Occipital lobe (tissue), 1 donor: ENCODE measurements at regions not wholly inside any gene's neighbourhood (a gene's known extent, or its start where the extent isn't known, plus 50 kb on each side); places are given as distances from the start of the nearest gene placed in this dataset.
"Not testable (repeated sequence)": the region's sequence is repeated elsewhere in the genome, so short reads cannot be mapped to it uniquely, and the experiment has no call there.

ENCODE experiments used
- DNase-seq: peaks from one replicate; lab custom pipeline; 2025; lab: John Stamatoyannopoulos, UW

DNA sequence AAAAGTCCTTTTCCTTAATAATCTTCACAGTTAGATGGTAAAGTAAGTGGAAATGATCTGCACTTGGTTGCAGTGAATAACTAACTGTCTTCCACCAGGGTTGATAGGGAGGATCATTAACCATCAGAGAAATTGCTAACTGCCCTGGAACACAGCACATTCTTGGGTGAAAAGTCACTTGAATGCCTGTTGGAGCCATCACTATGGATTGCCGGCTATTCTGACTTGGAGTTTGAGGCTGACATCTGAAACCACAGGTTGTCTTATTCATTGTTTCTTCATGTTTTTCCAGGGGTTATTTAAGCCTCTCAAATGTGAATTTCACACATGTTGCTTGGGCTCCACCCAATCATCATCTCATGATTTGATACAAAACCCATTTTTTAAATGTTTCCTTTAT lies 901.4 kb downstream of the MCTP2 start:
- no peak for DNase-seq

DNA sequence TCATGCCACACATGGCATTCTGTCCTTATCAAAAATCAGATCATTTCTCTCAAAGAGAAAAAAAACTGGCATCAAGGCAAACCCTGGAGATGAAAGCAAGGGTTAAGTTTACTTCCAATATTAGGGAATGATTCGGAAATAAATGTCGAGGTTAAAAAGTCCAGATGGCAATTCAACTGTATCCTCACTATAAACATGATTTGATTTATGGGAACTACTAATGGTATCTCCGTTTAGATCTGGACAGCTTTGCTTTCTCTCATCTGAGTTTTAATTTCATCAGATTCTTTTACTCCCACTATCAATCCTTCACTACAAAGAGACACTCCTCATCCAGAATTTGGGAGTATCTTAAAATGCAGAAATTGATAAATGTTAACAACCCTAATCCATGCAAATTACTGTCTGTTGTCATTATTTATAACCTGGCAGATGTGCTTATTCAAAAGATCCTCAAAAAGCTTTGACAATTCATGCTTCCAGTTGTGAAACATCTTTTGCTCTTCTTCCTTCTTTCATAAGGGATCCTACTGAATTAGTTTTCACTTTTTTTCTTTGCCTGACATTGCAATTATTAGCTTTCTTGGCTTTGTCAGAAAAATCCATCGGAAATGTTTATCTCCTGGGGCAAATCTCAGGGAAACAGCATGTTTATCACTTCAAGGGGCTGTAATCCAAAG lies 903.2 kb downstream of the MCTP2 start:
- no peak for DNase-seq

DNA sequence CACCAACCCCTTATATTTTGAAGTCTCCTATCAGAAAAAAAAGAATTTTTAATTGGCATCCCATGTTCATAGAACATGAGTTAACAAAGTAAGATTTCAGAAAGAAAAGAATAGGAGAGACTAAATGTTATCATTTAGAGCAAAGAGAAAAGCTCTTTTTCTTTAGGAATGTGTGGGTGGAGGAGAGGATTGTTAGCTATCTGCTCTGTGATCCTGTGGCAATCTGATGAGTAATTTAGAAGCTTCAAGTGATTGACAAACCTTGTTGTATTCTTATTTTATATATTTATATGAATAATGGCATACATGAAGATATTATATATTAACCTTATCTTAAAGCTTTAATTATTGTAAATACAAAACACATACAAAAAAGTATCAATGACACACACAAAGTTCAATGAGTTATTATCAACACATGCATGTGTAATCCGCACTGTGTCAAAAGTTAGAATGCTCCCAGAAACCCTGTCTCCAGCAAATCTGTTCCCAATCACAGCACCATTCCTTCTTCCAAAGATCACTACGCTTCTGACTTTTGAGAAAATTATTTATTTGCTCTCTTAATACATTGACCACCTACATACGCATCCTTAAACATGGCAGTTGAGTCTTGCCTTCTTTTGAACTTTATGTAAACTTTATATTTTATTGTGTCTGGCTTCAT lies 907.4 kb downstream of the MCTP2 start:
- no peak for DNase-seq

DNA sequence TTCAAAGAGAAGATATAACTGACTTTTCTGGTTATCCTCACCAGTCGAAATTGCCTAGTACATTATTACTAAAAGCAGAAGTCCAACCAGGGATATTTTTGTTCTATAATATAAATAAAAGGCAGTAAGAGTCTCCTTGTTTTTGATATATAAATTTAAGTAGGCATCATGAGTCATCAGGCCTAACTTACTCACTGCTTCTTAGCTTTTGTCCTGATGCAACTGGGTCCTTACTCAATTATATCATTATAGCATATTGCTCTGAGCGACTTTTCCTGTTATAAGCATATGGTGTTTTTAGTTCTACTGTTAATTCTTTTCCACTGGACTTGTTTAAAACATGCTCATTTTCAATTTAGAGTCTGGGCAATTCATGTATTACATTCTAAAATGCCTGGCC lies 910.1 kb downstream of the MCTP2 start:
- DNase-seq: no peak

DNA sequence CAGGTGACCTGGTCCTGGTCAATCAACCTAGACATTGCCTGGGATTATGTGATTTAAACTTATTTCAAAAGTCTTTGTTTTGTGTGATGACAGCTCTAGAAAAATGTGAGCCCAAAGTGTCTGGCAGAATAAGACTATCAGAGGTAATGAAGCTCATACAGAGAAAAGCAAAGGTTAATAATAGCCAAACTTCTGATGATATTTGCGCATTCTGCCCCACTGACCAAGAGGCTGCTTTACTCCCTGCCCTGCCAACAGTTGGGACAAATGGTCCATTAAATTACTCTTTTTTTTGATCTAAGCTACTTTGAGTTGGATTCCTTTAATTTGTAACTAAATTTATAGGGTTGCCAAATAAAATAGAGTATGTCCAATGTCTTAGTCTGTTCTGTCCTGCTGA lies 911.2 kb downstream of the MCTP2 start:
- no peak for DNase-seq

DNA sequence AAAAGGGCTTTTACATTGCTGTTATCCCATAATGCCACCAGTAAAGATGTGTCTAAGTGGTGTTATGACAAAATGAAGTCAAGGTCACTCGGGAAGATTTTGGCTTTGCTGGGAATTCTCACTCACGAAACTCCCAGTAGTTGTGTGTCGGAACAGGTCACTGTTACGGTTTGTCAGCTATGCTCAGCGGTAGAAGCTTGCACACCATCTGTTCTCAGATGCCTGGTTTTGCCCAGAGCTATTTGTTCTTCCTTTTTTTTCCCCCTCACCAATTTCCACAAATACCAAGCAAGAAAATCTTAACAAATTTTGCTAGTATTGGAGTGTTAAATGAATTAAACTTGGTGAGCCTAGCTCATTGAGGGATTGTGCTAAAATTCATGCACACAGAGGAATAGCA lies 915.1 kb downstream of the MCTP2 start:
- DNase-seq: no peak

DNA sequence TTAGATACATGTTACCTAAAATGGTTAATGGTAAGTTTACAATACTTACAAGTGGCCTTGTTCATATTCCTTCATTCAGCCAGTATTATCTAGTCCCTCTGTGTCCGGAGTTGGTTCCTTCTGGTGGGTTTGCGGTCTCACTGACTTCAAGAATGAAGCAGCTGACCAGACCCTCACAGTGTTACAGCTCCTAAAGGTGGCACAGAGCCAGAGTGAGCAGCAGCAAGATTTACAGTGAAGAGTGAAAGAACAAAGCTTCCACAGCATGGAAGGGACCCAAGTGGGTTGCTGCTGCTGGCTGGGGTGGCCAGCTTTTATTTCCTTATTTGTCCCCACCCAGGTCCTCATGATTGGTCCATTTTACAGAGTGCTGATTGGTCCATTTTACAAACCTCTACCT lies 916.8 kb downstream of the MCTP2 start:
- no peak for DNase-seq

DNA sequence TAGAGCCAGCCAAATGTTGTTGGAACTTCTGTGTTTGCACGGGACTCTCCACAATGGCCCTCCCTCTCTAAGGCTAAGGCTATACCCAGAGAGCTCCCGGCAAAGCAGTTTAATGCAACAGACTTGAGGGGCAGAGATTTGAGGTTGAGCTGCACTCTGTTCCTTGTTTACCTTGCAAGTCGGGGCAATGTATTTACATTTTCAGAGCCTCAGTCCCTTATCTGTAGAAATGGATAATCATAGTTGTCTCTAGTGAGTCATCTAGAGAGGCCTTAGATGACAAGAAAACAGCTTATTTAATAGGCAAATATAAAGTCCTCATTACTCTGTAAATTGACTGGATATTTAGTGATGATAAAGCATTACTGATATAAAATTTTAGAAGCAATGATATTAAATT lies 917.7 kb downstream of the MCTP2 start:
- no peak for DNase-seq

DNA sequence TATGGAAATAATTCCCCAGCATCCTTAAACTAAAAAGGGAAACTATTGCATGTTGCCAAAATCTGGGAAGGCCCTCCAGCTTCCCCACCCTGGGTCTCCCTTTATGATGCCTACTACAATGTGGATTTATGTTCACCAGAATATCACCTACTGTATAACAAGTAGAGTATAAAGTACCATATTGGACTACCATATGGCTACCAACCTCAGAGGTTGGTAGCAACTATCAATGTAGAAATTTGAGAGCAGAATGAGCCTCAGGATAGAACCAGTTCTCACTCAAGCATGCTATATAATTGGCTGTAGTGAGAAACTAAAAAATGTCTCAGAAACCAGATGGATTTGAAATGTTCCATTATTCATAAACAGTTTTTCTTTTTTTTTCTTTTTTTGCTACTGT lies 918.4 kb downstream of the MCTP2 start:
- no peak for DNase-seq

DNA sequence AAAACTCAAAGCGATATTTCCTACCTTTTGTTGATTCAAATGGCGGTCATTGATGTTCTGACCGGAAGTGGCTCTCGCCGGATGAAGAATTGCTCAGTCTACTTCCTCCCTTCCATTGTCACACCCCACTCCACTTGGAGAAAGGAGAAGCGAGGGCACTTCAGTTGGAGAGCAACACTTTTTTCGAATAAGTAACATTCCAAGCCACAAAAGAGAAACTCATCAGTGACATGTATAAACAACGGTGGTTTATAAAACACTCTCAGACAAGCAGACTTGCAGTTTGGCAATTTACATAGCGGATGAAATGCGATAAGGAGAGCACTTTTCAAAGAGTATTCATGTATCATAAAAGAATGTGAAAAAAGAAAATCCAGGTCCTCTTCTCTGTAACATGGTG lies 919.1 kb downstream of the MCTP2 start:
- DNase-seq: no peak

DNA sequence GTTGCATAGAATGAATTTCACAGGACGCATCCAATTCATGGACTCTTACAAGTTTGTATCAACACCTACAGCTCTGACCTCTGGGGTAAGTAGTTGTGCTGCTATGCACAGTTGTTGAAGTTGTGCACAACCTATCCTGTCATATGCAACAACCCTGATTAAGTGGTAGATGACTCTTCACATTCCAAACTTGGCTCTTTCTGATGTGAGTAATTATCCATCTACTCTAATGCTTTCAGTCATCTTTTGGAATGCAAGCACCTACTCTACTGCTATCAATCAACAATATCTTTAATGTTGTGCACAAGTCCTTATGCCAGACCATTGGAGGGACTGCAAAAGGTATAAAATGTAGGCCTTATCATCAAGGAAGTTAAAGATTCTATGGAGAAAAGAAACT lies 921.4 kb downstream of the MCTP2 start:
- DNase-seq: no peak

DNA sequence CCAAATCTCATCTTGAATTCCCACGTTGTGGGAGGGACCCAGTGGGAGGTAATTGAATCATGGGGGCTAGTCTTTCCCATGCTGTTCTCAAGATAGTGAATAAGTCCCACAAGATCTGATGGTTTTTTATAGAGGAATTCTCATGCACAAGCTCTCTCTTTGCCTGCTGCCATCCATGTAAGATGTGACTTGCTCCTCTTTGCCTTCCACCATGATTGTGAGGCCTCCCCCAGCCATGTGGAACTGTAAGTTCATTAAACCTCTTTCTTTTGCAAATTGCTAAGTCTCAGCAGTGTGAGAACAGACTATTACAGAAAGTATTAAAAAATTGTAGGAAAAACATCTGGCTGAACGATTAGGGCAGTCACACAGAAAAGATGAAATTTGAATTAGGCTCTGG lies 921.8 kb downstream of the MCTP2 start:
- not testable (repeated sequence) for DNase-seq

DNA sequence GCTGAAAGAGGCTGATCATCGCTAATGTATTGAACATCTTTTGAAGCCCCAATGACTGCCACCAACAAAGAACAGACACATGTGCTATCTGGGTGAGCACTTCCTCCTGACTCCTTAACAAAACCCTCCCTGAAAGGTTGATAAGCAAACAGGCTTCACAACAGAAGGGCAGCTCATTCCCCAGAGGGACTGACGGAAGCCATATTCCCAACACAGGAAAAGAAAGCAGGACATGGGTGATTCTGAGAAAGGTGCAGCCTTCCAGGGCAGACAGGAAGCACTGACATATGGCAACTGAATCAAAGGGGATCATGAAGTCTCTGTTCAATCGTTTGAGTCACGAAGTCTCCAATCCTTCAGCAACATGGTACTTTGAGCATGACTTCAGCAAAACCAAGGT lies 929.0 kb downstream of the MCTP2 start:
- no peak for DNase-seq

DNA sequence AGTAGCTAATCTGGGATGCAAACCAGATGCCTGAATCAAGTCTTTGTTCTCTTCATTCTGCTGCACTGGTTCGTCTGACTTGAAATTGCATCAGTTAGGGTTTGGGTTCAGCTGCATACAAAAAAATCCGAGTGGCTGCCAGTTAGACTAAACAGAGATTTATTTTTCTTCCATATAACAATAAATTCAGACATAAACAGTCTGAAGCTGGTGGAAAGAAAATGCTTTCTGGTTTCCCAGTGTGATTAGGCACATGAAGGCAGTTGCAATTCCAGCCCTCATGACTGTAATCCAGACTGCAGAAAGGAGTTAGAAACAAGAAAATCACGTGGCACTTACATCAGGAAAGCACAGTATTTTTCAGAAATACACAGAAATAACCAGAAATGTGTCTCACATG lies 930.7 kb downstream of the MCTP2 start:
- DNase-seq: no peak

DNA sequence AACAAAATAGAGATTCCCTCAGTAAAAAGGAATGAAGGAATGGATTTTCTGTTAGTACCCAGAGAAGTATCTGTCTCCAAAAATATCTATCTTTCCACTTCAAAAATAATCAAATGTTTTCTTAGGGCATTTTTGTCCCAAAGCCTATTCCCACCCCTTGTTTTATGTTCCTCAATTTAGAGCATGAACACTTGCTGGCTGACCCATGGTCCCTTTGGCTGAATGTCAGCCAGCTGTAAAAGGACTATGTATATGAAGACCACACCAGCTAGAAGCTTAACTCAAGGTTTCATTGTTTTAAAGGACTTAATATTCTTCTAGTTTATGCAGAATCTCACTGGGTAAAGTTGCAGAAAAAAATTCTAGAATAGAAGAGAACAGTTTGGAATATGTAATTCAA lies 931.2 kb downstream of the MCTP2 start:
- DNase-seq: no peak

DNA sequence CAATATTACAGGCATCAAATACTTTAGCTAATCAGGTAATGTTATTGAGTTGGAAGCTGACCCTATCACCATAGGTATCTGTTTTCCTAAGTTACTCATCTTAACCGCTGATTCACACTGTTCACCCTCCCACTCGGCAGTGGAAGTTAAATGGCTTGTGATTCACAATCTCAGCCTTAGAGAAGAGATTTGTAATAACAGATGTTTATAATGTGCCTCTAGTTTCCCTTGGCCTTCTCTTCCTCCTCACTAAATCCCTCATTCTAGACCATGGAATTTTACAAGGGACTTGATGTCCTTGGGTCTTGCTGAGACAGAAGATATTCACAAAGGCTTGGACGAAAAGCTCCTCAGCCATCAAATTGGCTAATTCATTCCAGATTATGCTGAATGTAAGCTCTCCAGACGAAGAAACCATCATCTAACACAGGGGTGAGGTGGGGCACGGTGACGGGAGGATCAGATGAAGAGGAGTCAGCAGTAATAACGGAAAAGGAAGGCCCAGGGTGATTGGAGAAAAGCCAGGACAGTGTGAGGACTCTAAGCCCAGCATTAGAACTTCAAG lies 931.7 kb downstream of the MCTP2 start:
- peak; percentile 9 for DNase-seq

DNA sequence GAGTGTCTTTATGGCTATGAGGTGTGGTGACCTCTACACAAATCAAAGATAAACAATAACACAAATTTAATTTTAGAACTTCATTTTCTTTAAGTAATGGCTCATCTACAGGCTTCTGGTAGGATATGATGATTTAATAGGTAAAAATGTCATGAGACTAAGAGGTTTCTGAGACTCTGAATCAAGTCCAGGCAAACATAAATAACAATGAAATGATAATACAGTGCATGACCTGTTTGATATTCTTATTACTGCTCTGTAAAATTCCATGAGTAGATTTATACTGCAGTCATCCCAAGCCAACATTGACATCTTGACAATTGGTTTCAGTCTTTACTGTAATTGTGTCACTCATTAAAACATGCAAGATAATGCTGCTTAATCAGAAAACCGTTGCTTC lies 936.8 kb downstream of the MCTP2 start:
- no peak for DNase-seq

DNA sequence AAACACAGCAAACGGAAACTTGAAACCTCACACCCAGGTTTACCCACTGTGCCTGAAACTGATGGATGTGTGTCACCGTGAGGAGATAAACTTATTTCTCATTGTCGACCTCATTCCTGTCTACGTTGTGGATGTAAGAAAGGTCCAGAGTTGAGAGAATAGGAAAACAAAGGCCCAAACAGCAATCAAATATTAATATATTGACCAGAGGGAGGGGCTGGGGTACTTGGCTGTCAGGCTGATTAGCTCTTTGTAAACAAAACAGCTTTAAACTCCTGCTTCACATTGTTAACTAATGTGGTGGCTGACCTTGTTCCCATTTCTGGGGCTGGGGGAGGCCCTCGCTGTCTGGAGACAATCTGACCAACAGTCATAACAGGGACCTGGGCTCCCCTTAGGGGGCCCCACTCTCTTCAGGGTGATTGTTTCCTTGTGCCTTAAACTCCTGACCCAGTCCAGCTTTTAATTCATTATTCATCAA lies 937.6 kb downstream of the MCTP2 start:
- DNase-seq: no peak

DNA sequence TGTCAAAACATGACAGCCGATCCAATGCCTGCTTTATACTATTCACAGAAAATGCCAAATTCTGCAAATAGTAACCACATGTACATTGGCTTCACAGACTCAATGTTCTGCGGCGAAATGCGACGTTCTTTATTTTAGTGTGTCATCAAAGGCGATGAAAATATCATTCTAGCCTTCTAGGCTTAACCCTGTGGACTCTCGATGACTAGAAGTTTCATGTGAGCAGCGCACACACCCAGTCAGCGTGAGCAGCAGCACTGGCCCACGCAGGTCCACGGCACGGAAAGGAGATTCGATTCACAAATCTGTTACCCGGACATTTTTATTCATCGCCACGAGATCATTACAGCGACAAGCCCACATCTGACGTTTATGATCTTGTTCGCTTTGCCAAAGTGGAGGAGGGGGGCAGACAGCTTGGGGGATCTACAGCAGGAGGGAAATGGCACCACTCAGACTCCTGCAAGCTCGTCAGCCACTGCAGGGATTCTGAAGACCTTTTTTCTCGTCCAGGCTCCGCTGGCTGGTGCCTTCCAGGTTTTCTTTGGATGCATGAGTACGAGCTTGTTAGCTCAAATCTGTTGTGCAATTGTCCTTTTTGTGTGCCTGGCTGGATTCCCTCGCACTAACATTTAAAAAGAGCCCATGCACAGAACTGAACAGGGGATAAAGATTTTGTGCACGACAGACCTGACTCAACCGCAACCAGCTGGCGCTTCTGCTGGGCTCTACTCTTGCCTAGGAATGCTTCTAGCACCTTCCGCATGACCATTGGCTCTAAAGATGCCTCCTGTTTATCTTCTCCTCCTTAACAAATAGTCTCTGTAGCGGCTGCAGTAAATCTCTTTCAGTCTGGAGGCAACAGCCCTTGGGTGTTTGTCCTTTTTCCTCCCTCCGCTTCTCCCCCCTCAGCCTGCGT lies 938.4 kb downstream of the MCTP2 start:
- DNase-seq: peak; percentile 54

DNA sequence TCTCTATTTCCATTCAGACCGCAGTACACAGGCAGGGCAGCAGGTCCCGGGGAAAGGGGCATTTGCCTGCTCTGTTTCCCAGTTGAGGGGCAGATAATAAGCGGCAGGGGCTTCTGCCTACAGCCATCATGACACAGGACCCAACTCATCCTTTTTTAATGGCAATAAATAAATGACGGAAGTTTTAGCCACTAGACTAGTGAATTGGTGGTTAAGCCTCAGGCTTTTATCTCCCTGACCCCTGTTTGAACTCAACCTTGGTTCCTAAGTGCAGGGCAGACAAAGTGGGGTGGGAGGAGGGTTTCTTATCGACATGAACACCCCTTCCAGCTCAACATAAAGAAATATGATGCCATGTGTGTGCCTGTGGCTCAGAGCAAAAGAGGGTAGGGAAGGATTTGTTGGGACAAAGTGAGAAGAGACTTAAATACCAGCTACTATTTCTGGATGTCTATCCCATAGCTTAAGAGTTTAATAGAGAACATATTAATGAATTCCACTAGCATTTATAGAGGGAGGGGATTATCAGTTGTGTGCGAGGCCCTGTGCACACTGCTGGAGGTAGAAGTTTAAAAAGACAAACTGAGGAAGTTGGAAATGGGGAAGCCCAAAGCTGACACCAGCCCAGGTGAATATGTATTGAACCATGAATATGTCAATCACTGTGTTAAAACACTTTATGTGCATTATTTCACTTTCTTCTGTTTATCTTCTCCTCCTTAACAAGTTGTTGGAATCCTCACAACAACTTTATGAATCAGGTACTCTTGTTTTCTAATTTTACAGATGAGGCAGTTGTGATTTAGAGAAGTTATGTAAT lies 939.4 kb downstream of the MCTP2 start:
- DNase-seq: no peak

DNA sequence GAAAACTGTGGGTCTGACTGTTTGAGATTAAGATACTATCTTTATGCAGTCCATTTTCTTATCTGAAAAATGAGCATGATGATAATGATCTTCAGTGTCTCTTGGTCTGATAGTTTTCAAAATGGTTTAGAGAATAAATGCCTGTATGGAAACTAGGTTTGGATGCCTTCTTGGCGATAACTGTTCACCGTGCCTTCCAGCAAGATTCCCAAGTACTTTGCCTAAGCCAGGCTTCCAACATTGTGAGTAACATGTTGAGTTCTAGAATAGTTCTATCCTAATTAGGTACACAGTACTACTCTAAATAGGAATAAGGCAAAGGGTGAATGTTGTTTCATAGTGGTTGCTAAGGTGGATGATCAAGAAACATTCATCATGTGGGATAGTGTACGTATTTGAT lies 940.2 kb downstream of the MCTP2 start:
- DNase-seq: no peak
